Breast epithelium (tissue), 3 donors: ENCODE measurements at regions not wholly inside any gene's neighbourhood (a gene's known extent, or its start where the extent isn't known, plus 50 kb on each side); places are given as distances from the start of the nearest gene placed in this dataset.

Source experiments
- CTCF ChIP-seq, 3 donors: fragments of 450-650 bp; IDR thresholded peaks; one replicate each; pipeline ENCODE4 v1.5.1; 2016 to 2017; ENCODE audit warnings: antibody characterized with exemption in 3 of 3, mild to moderate bottlenecking in 3 of 3, moderate library complexity in 3 of 3
- POLR2A ChIP-seq: fragments of 450-650 bp; IDR thresholded peaks from one replicate; pipeline ENCODE4 v1.6.1; 2016; ENCODE audit warnings: antibody characterized with exemption, mild to moderate bottlenecking, moderate library complexity
- POLR2AphosphoS5 ChIP-seq, 3 donors: sonication (generic); formaldehyde crosslinking; IDR thresholded peaks; one replicate each; pipeline ENCODE4 v1.6.1; 2017; ENCODE audit warnings: antibody characterized with exemption in 3 of 3

GRCh38 chr12:92034083-92034482 is 111.6 kb downstream of the BTG1 start:
- TF ChIP-seq POLR2AphosphoS5 (IDR thresholded peaks at IDR 0.05): no peak
- no peak for TF ChIP-seq CTCF (IDR thresholded peaks at IDR 0.05)
- no peak for TF ChIP-seq POLR2A
